ENCODE measurements at regions not wholly inside any gene's neighbourhood (a gene's known extent, or its start where the extent isn't known, plus 50 kb on each side); places are given as distances from the start of the nearest gene placed in this dataset.
"Not testable (repeated sequence)": the region's sequence is repeated elsewhere in the genome, so short reads cannot be mapped to it uniquely, and the experiment has no call there.

DNA sequence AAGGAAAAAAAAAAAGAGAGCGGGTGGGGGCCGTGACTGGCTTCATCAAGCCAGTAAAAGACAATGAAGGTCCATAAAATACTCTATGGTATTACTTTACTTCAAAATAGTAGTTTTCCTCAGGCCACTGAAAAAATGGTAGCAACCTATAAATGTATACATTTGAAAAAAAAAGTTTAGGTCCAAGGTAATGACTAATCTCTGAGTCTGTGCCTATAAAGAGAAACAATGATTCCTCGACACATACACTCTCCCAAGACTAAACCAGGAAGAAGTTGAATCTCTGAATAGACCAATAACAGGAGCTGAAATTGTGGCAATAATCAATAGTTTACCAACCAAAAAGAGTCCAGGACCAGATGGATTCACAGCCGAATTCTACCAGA is 84.5 kb upstream of the SIRPG start:
- not testable (repeated sequence) for DNase-seq

GRCh38 chr20:1741309-1742048 is 83.9 kb upstream of the SIRPG start:
- no peak for DNase-seq

GRCh38 chr20:1737134-1737533 is 79.6 kb upstream of the SIRPG start:
- no peak for DNase-seq

- no peak for DNase-seq
Observed at GRCh38 chr20:1735417-1736089, 78.0 kb upstream of the SIRPG start.

DNA sequence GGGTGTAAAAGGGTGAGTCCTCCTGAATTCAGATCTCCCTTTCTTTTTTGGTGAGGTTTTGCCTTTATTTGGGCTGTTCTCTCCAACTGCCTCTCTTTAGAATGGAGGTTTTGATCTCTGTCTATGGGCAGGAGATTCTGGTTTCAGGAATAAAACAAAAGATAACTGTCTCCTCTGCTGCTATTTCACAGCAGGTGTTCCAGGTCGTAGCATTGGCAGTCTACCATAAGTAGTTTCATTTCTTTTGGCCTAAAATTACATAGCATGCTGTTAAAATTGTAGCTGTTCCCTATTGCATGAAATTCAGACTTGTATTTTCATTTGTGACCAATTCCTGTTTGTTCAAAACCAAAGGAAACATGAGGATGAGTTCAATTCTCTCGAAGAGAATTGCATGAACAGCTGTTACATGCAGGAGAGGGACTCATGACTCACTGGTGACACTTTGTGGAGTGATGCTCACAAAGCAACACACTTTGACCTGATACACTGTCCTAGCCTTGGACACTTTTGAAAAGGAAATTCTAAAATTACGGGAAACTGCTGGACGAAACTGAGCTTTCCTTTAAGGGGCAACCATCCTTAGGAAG is 76.8 kb upstream of the SIRPG start:
- DNase-seq, result no peak

GRCh38 chr20:1731828-1732375 is 74.3 kb upstream of the SIRPG start:
- DNase-seq, result not testable (repeated sequence)

- not testable (repeated sequence) for DNase-seq
Observed at GRCh38 chr20:1730981-1731711, 73.6 kb upstream of the SIRPG start.

- not testable (repeated sequence) for DNase-seq
Observed at GRCh38 chr20:1727303-1727702, 69.7 kb upstream of the SIRPG start.

DNA sequence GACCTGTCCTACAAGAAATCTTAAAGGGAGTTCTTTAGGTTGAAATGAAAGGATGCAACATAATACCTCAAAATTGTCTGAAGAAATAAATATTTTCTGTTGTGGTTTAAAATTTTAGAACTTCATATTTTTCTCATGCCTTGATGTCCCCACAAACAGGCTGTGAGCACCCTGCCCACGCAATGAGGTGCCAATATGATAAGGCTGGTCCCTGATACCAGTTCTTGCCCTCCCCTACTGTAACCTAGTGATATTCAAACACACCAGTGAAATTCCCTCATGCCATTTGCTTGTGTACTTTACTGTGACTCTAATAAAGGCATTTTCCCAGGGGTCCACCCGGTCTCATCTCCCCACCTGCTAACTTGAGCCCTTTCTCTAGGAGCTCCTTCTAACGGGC is 67.3 kb upstream of the SIRPG start:
- DNase-seq, result no peak

GRCh38 chr20:1722513-1723050 is 65.0 kb upstream of the SIRPG start:
- DNase-seq, result no peak

- DNase-seq, result no peak
Observed at GRCh38 chr20:1721687-1722512, 64.3 kb upstream of the SIRPG start.

DNA sequence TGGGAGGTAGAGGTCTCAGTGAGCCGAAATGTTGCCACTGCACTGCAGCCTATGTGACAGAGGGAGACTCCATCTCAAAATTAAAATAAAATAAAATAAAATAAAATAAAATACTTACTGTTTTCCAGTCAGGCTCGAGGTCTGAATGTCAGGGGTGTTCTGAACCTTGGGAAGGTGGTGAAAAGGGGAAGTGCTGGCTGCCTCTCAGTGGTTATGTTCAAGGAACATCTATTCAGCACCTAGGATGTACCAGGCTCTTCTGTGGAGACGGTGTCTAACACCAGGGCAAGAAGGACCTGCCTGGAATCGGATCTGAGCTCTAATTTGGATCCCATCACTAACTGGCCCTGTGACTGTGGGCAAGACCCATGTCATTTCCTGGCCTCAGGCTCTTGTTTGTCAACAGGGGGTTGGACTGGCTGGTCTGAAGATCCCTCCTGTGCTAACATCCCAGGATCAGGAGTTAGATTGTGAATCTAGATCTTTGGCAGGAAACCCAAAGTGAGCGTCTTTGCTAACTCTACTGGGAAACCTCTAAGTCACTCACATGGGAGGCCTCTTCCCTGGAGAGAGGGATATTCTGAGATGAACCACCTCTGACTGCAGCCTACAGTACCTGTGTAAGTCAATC is 63.4 kb upstream of the SIRPG start:
- DNase-seq, result no peak

DNA sequence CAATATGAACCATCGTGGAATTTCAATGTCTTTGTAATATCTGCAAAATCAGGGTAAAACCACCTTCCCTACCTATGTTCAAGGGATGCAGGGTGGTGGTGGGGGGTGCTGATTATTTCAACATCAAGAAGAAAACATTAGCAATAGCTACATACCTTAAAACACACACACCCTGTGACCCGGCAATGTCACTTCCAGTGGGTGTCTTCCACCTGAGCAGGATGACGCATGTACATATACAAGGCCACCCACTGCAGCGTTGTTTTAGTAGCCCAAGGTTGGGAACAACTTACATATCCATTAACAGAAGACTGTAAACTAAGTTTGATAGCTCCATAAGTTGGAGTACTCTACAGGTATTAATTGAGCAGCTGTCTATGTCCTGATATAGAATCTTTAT is 62.6 kb upstream of the SIRPG start:
- DNase-seq, result no peak

GRCh38 chr20:1718604-1719384 is 61.2 kb upstream of the SIRPG start:
- no peak for DNase-seq

DNA sequence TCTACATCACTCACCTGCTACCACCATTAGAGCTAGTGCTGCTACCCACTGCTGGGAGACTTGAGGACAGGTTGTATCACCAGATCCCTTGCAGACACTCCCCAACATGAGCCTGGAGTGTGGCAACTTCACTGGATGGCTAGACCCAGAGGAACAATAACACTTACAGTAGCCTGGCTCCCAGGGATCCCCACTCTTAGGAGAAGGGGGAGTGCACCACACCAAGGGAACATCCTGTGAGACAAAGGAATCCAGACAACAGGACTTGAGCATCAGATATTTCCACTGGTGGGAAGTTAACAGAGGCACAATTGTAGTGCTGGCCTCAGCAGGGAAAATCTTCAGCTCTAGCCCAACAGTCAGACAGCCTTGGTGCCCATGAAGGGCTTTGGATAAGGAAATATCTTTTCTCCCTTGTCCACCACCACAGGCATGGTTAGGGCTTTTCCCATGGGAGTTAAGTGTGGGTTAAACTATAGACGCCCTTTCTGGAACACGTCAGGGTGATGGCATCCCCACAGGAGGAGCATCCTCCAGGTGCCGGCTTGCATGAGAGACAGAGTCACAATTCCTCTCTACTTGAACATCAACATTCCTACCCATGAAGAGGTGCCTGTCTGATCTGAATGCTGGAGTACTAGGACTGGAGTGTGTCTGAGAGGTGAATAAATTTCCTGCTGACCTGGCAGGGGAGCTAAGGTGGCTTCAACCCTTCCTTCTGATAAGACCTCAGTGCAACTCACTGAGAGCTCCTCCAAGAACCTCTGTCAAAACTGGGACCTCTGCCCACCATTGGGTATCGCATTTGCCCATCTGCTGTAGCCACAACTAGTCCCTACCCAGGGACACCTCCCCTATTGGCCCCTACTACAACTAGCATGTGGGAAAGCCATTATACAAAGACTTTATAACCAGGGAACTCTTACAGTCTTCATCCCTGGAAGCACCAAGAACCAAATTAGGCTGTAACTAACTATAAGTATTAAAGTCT is 55.4 kb upstream of the SIRPG start:
- DNase-seq, result no peak

DNA sequence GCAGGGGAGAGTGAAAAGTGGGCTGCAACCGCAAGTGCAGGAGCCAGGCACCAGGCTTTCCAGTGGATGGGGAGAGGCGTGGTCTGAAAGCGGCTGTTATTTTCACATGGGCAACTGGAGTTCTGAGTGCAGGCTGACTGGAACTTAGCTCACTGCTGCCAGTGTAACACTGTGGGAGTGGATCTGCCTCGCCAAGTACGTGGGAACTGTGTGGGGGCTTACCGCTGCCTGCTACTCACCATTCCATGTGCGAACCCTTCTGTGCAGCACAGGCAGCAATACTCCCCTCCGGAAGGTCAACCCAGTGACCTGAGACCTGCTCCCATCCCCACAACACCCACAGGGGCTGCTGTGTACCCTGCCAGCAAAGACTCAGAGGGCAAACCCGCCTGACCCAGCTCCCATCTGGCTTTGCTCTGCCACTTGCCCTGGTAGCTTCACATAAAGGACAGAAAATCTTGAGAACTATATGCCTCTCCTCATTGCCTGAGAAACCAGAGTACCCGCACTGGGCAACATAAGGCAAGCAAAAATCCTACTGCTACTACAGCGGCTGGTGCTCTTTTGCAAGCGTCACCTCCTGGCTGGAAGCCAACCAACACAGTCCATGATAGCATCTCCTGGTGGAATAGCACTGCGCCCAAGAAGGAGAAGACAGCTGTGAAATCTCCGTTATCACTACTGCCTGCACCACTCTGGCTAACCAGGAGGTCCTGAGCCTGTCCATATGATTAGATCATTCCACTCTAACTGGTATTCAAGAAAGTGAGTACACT is 54.4 kb upstream of the SIRPG start:
- no peak for DNase-seq

- no peak for DNase-seq
Observed at GRCh38 chr20:1711266-1711665, 53.7 kb upstream of the SIRPG start.

- DNase-seq, result no peak
Observed at GRCh38 chr20:1710484-1710883, 52.9 kb upstream of the SIRPG start.
